Nephron progenitor cell (in vitro differentiated cells): ENCODE measurements at regions not wholly inside any gene's neighbourhood (a gene's known extent, or its start where the extent isn't known, plus 50 kb on each side); places are given as distances from the start of the nearest gene placed in this dataset.
A peak's percentile ranks its signal among the peaks of the same experiment; 100 is the strongest.

ENCODE experiments used
- DNase-seq: peaks from one replicate; pipeline ENCODE4 v3.0.0; 2021
- H3K27ac Mint-ChIP-seq: 2 replicates; pipeline ENCODE4 v1.8.0; 2021; ENCODE audit warnings: mild to moderate bottlenecking, moderate library complexity, mixed read lengths
- H3K27me3 Mint-ChIP-seq: 2 replicates; pipeline ENCODE4 v1.8.0; 2021; ENCODE audit warnings: mild to moderate bottlenecking, low read depth, mixed read lengths; ENCODE audit not compliant: poor library complexity
- H3K36me3 Mint-ChIP-seq: 2 replicates; pipeline ENCODE4 v1.8.0; 2021; ENCODE audit warnings: low read depth, mixed read lengths
- H3K4me1 Mint-ChIP-seq: 2 replicates; pipeline ENCODE4 v1.8.0; 2021; ENCODE audit warnings: mixed read lengths
- H3K4me3 Mint-ChIP-seq: 2 replicates; pipeline ENCODE4 v1.8.0; 2021; ENCODE audit warnings: mild to moderate bottlenecking, moderate library complexity, mixed read lengths
- H3K9me3 Mint-ChIP-seq: 2 replicates; pipeline ENCODE4 v1.8.0; 2021; ENCODE audit warnings: mild to moderate bottlenecking, moderate library complexity, mixed read lengths
- TF ChIP-seq, protein P1 (sequence below): fragments of 200-600 bp; sonication (generic); IDR thresholded peaks from 2 replicates; pipeline ENCODE4 v1.5.0; 2021; ENCODE audit warnings: antibody characterized with exemption

DNA sequence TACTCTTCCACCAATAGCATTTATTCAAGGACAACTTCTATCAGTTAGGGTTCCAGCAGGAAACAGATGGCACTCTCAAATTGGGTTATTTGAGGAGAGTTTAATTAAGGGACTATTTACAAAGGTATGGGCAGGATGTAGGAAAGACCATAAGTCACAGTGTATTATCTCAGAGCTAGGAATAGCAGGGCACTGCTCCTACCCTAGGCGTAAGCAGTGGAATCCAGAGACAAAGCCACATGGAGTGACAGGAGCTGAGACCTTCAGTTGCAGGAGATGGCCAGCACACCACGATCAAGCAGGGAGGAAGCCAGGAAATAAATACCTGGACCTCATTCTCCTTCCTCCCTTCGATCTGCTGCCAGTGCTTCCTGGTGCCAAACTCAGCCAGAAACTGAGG lies 274.9 kb upstream of the SLC30A5 start:
- Mint-ChIP-seq H3K27ac (no peak overlapping the region), H3K9me3 (peaks cover 5% of the 10 kb centered on the region), H3K4me3 (no peak overlapping the region)

DNA sequence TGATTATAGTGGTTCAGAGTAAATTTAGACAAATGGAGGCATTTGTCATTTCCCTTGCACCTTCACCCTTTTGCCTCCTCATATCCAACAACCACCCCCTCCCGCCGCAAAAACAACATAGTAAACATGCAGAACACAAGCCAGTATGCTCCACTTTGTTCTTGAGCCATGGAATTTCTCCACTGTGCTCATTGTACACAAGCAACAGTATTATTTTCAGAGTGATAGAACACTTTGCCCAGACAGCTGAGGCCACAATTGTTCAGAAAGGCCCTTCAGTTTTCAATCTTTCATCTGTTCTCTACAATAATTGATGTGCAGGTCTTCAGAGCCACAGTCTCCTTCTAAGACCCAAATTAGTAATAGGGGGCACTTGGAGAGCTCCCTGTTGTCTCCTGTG lies 272.8 kb upstream of the SLC30A5 start:
- Mint-ChIP-seq H3K27me3 (peaks cover 6% of the 10 kb centered on the region), H3K27ac (no peak overlapping the region), H3K9me3 (no peaks in the 10 kb centered on the region), H3K36me3 (no peaks in the 10 kb centered on the region), H3K4me3 (no peak overlapping the region), H3K4me1 (no peaks in the 10 kb centered on the region)
- TF ChIP-seq, protein P1, sequence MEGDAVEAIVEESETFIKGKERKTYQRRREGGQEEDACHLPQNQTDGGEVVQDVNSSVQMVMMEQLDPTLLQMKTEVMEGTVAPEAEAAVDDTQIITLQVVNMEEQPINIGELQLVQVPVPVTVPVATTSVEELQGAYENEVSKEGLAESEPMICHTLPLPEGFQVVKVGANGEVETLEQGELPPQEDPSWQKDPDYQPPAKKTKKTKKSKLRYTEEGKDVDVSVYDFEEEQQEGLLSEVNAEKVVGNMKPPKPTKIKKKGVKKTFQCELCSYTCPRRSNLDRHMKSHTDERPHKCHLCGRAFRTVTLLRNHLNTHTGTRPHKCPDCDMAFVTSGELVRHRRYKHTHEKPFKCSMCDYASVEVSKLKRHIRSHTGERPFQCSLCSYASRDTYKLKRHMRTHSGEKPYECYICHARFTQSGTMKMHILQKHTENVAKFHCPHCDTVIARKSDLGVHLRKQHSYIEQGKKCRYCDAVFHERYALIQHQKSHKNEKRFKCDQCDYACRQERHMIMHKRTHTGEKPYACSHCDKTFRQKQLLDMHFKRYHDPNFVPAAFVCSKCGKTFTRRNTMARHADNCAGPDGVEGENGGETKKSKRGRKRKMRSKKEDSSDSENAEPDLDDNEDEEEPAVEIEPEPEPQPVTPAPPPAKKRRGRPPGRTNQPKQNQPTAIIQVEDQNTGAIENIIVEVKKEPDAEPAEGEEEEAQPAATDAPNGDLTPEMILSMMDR = no peak
- DNase-seq = no peak

More for the DNA sequence above, 274.9 kb upstream of the SLC30A5 start:
- peaks cover 2% of the 10 kb centered on the region for H3K27me3 Mint-ChIP-seq
- TF ChIP-seq, protein P1 = no peak
- no peaks in the 10 kb centered on the region for H3K4me1 Mint-ChIP-seq
- DNase-seq = no peak
- H3K36me3 Mint-ChIP-seq = no peaks in the 10 kb centered on the region

DNA sequence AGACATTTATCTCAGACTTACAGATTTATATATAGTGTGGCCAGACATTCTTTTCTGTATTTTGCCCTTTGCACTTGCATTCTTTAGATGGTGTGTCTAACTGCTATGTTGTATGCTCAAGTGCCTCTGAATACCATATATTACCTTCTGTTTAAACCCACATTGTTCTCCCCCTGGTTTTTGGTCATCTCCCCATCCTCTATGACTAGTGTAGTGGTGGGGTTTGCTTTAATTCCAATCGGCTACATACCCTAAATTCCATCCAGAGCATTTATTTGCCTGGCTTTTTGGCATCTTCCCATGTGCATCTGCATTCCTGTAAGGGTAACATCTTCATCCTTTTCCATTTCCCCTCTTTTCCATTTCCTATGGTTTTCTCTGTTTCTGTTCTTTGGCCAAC lies 271.0 kb upstream of the SLC30A5 start:
- no peaks in the 10 kb centered on the region for H3K9me3 Mint-ChIP-seq
- TF ChIP-seq, protein P1 = no peak
- H3K36me3 Mint-ChIP-seq = no peaks in the 10 kb centered on the region
- no peak overlapping the region for H3K27ac Mint-ChIP-seq
- no peak overlapping the region for H3K4me3 Mint-ChIP-seq
- H3K4me1 Mint-ChIP-seq = no peaks in the 10 kb centered on the region
- no peak for DNase-seq
- H3K27me3 Mint-ChIP-seq = peaks cover 6% of the 10 kb centered on the region

DNA sequence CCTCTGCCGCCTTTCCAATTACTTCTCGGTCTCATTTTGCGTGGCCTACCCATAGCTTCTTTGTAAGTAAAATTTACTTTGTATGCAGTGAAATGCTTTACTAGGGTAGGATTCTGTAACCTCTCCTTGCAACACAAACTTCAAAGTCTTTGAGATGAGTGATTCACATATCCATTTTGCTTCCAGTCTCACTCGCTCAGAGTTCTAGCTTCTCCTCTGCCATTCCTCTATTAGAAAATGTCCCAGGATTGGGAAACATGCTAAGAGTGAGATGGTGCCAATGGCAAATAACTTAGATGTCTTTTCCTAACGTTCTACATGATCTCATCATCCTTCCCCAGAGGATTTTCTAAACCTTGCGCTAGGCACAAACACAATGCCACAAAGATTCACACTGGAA lies 270.5 kb upstream of the SLC30A5 start:
- Mint-ChIP-seq H3K27ac (no peak overlapping the region), H3K4me1 (no peaks in the 10 kb centered on the region), H3K36me3 (no peaks in the 10 kb centered on the region), H3K9me3 (no peaks in the 10 kb centered on the region), H3K27me3 (peaks cover 6% of the 10 kb centered on the region), H3K4me3 (no peak overlapping the region)
- TF ChIP-seq, protein P1 = no peak
- no peak for DNase-seq

DNA sequence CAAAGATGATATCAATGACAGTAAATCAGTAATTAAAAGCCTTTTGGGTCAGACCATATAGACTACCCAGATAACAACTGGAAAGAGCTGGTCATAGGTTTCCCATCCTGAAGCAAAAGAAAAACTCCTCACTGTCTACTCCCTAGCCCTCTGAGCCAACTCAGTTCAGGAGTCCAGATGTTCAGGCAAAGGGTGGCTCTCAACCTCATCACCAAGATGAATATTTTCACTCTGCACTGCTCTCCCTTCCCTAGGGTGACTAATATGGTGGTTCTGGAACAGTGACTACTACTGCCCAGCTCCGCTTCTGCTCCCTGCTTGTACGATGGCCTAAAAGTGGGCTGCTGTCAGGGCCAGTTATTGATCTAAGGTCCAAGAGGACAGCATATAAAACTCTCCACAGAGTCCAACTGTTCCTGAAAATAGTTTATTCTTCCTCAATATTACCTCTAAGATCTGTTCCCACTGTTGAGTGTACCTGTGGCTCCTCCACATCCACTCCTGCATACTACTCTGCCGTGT lies 263.4 kb upstream of the SLC30A5 start:
- peaks cover 4% of the 10 kb centered on the region for H3K9me3 Mint-ChIP-seq
- no peak for DNase-seq
- peaks cover 1% of the 10 kb centered on the region for H3K27me3 Mint-ChIP-seq
- TF ChIP-seq, protein P1 = no peak
- H3K36me3 Mint-ChIP-seq = no peaks in the 10 kb centered on the region
- no peaks in the 10 kb centered on the region for H3K4me1 Mint-ChIP-seq
- no peak overlapping the region for H3K27ac Mint-ChIP-seq
- H3K4me3 Mint-ChIP-seq = no peak overlapping the region

DNA sequence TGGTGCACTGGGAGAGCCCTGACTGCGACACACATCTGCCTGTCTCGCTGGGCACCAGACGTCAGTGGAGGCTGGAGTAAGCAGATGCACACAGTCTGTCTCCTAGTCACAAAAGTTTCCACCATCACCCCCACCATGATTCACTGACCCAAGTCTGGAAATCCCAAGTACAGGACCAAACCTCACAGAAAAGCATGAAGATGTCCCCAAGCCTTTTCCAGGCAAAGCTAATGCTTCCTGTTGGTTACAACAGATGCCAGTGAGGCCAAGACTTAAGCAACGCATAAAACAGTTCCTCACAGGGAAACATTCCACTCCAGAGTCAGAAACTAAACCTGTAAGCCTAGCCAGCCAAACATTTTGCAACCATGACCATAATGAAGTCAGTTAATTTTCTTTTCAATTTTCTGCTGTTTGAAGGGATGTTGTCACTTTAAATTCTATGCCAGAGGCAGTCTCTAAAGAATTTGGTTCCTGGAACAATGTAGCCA lies 259.3 kb upstream of the SLC30A5 start:
- peak overlapping the region; percentile 72 for H3K27ac Mint-ChIP-seq
- H3K4me1 Mint-ChIP-seq = no peaks in the 10 kb centered on the region
- TF ChIP-seq, protein P1 = no peak
- peaks cover 8% of the 10 kb centered on the region for H3K9me3 Mint-ChIP-seq
- H3K27me3 Mint-ChIP-seq = no peaks in the 10 kb centered on the region
- no peaks in the 10 kb centered on the region for H3K36me3 Mint-ChIP-seq
- no peak overlapping the region for H3K4me3 Mint-ChIP-seq
- no peak for DNase-seq
